ENCODE measurements at regions not wholly inside any gene's neighbourhood (a gene's known extent, or its start where the extent isn't known, plus 50 kb on each side); places are given as distances from the start of the nearest gene placed in this dataset.
"Not testable (repeated sequence)": the region's sequence is repeated elsewhere in the genome, so short reads cannot be mapped to it uniquely, and the experiment has no call there.

- ChIA-PET CTCF (interaction anchor here (0.8 kb wide), 1 partner anchor 152 kb away, joined by 3 read pairs; no protein-coding TSS in a partner anchor), POLR2A (no interaction called here)
- H3K4me1 ChIP-seq (ENCODE audit: control insufficient read depth, insufficient read depth, low read length), result no peaks in the 10 kb centered on the region
- no peaks in the 10 kb centered on the region for H3K9me3 ChIP-seq (ENCODE audit: control insufficient read depth, insufficient read depth, low read depth, low read length)
- H3K36me3 ChIP-seq (ENCODE audit: control insufficient read depth in 2 of 2, insufficient read depth in 1 of 2, low read length in 2 of 2), result no peaks in the 10 kb centered on the region
- H3K27ac ChIP-seq (ENCODE audit: extremely low read depth, low read depth, low read length), result no peak overlapping the region
- TF ChIP-seq BCL11A (tag by site-specific recombination; IDR thresholded peaks at IDR 0.05; ENCODE audit: low read depth) (no peak), ZFP41 (tag by site-specific recombination; IDR thresholded peaks at IDR 0.05; ENCODE audit: borderline replicate concordance) (no peak), ZNF10 (tag by site-specific recombination; IDR thresholded peaks at IDR 0.05) (no peak), ZNF629 (tag by site-specific recombination; IDR thresholded peaks at IDR 0.05) (no peak), ZNF280D (tag by site-specific recombination; IDR thresholded peaks at IDR 0.05) (no peak), ZNF76 (tag by site-specific recombination; IDR thresholded peaks at IDR 0.05; ENCODE audit: borderline replicate concordance, low read depth) (no peak), SETDB1 (IDR thresholded peaks at IDR 0.05; ENCODE audit: insufficient read length, low read length) (no peak), ZBTB8A (tag by site-specific recombination; IDR thresholded peaks at IDR 0.05) (no peak), KLF16 (tag by site-specific recombination; IDR thresholded peaks at IDR 0.05) (no peak), EGR2 (tag by site-specific recombination; IDR thresholded peaks at IDR 0.05; ENCODE audit: low read depth) (no peak), ZNF544 (tag by site-specific recombination; IDR thresholded peaks at IDR 0.05) (no peak), ZNF394 (tag by site-specific recombination; IDR thresholded peaks at IDR 0.05; ENCODE audit: borderline replicate concordance) (no peak), ZNF670 (tag by site-specific recombination; IDR thresholded peaks at IDR 0.05; ENCODE audit: low read depth) (no peak), PRDM10 (tag by site-specific recombination; IDR thresholded peaks at IDR 0.05) (no peak), YY1 (tag by site-specific recombination; IDR thresholded peaks at IDR 0.05) (no peak), ZNF837 (tag by site-specific recombination; IDR thresholded peaks at IDR 0.05) (no peak), ZNF580 (tag by site-specific recombination; IDR thresholded peaks at IDR 0.05) (no peak)
- TF ChIP-seq, protein P1, sequence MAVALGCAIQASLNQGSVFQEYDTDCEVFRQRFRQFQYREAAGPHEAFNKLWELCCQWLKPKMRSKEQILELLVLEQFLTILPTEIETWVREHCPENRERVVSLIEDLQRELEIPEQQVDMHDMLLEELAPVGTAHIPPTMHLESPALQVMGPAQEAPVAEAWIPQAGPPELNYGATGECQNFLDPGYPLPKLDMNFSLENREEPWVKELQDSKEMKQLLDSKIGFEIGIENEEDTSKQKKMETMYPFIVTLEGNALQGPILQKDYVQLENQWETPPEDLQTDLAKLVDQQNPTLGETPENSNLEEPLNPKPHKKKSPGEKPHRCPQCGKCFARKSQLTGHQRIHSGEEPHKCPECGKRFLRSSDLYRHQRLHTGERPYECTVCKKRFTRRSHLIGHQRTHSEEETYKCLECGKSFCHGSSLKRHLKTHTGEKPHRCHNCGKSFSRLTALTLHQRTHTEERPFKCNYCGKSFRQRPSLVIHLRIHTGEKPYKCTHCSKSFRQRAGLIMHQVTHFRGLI (tag by site-specific recombination; IDR thresholded peaks at IDR 0.05), result no peak
- TF ChIP-seq, protein P2, sequence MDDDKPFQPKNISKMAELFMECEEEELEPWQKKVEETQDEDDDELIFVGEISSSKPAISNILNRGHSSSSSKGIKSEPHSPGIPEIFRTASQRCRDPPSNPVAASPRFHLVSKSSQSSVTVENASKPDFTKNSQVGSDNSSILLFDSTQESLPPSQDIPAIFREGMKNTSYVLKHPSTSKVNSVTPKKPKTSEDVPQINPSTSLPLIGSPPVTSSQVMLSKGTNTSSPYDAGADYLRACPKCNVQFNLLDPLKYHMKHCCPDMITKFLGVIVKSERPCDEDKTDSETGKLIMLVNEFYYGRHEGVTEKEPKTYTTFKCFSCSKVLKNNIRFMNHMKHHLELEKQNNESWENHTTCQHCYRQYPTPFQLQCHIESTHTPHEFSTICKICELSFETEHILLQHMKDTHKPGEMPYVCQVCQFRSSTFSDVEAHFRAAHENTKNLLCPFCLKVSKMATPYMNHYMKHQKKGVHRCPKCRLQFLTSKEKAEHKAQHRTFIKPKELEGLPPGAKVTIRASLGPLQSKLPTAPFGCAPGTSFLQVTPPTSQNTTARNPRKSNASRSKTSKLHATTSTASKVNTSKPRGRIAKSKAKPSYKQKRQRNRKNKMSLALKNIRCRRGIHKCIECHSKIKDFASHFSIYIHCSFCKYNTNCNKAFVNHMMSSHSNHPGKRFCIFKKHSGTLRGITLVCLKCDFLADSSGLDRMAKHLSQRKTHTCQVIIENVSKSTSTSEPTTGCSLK (tag by site-specific recombination; IDR thresholded peaks at IDR 0.05), result no peak
- no peak overlapping the region for H3K4me3 ChIP-seq (ENCODE audit: low read depth, low read length)
Measured at GRCh38 chr13:58955546-58956385, 1208.0 kb downstream of the DIAPH3 start.

DNA sequence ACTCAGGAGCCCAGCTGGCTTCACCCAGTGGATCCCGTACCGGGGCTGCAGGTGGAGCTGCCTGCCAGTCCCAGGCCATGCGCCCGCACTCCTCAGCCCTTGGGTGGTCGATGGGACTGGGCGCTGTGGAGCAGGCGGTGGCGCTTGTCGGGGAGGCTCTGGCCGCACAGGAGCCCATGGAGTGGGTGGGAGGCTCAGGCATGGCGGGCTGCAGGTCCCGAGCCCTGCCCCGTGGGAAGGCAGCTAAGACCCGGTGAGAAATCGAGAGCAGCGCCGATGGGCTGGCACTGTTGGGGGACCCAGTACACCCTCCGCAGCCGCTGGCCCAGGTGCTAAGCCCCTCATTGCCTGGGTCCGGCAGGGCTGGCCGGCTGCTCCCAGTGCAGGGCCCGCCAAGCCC, 1205.6 kb downstream of the DIAPH3 start:
- CTCF ChIA-PET; H3K27ac ChIP-seq (ENCODE audit: extremely low read depth, low read depth, low read length); POLR2A ChIA-PET; H3K4me3 ChIP-seq (ENCODE audit: low read depth, low read length); H3K4me1 ChIP-seq (ENCODE audit: control insufficient read depth, insufficient read depth, low read length); H3K9me3 ChIP-seq (ENCODE audit: control insufficient read depth, insufficient read depth, low read depth, low read length); H3K36me3 ChIP-seq (ENCODE audit: control insufficient read depth in 2 of 2, insufficient read depth in 1 of 2, low read length in 2 of 2): not testable (repeated sequence)

All from HEK293 (cell line).